Transverse colon (tissue), 3 donors: ENCODE measurements at regions not wholly inside any gene's neighbourhood (a gene's known extent, or its start where the extent isn't known, plus 50 kb on each side); places are given as distances from the start of the nearest gene placed in this dataset.

Experiments used
- CTCF ChIP-seq, 5 experiments: fragments of 200-600 bp in 3 of 5; fragments of 450-650 bp in 2 of 5; sonication (generic) in 3 of 5; IDR thresholded peaks; 1 replicate in 2 of 5; 2 replicates in 3 of 5; pipeline ENCODE4 v1.5.1; 2016 to 2017; ENCODE audit warnings: antibody characterized with exemption in 5 of 5, inconsistent platforms in 3 of 5, mild to moderate bottlenecking in 2 of 5, moderate library complexity in 1 of 5
- POLR2A ChIP-seq: fragments of 450-650 bp; IDR thresholded peaks from one replicate; pipeline ENCODE4 v1.6.1; 2016; ENCODE audit warnings: antibody characterized with exemption, mild to moderate bottlenecking, moderate library complexity

DNA sequence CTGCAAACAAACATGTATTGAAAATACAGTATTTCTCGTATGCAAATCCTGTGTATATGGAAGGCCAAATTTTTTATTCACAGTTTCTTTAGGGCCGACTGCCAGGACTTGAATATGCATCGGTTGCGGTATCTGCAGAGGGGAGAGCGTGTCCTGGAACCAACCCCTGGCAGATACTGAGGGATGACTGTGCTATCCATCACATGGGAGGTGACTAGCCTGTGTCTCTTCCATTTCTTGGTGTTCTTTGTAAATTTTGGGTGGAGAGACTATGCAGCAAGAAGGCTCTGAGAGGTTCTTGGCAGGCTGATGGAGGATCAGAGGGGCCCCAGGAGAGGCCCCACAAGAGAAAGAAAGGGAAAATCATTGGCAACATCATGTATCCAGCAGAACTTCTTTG is 384.3 kb downstream of the YTHDC2 start:
- no peak for TF ChIP-seq CTCF (IDR thresholded peaks at IDR 0.05)
- TF ChIP-seq POLR2A = no peak
